ENCODE measurements at regions not wholly inside any gene's neighbourhood (a gene's known extent, or its start where the extent isn't known, plus 50 kb on each side); places are given as distances from the start of the nearest gene placed in this dataset.

DNA sequence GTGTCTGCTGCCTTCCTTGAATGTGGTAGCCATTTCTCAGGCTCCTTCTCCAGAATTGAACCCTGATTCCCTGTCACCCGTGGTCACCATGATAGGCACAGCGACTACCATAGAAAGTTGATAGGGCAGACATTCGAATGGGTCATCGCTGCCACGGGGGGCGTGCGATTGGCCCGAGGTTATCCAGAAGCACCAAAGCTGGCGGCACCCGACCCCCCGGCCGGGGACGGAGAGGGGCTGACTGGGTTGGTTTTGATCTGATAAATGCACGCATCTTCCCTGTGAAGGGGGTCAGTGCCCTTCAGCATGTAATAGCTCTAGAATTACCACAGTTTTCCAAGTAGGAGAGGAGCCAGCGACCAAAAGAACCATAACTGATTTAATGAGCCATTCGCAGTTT lies 94.0 kb upstream of the ANKRD30BL start:
- TF ChIP-seq EP300 (IDR thresholded peaks at IDR 0.05; ENCODE audit: borderline replicate concordance) (no peak), RAD21 (IDR thresholded peaks at IDR 0.05; ENCODE audit: low read depth) (no peak), YY1 (IDR thresholded peaks at IDR 0.05; ENCODE audit: low read depth) (no peak), FOXM1 (IDR thresholded peaks at IDR 0.05; ENCODE audit: borderline replicate concordance, low read depth) (no peak)
- TF ChIP-seq, protein P1, sequence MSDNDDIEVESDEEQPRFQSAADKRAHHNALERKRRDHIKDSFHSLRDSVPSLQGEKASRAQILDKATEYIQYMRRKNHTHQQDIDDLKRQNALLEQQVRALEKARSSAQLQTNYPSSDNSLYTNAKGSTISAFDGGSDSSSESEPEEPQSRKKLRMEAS (IDR thresholded peaks at IDR 0.05), result no peak
